WTC11 (cell line): ENCODE measurements at regions not wholly inside any gene's neighbourhood (a gene's known extent, or its start where the extent isn't known, plus 50 kb on each side); places are given as distances from the start of the nearest gene placed in this dataset.

ENCODE experiments used
- ATAC-seq: fragments of 200-7000 bp; cut with Tn5 transposase; 2 replicates; pipeline ENCODE4 v1.10.0; 2021; ENCODE audit warnings: mild to moderate bottlenecking, moderate library complexity
- CTCF ChIA-PET: fragments of 300-600 bp; sonication (Branson Sonifier 250); formaldehyde crosslinking; loops from one replicate; lab custom pipeline; 2021; ENCODE audit warnings: antibody characterized with exemption; lab: Charles Lee
- POLR2A ChIA-PET: fragments of 350-600 bp; sonication (Branson Sonifier 250); formaldehyde crosslinking; loops from one replicate; lab custom pipeline; 2021; ENCODE audit warnings: antibody characterized with exemption; lab: Charles Lee
- DNase-seq: peaks from one replicate; pipeline ENCODE4 v3.0.0; 2021; ENCODE audit warnings: low spot score
- H3K27ac Mint-ChIP-seq: 2 replicates; pipeline ENCODE4 v1.8.0; 2021; ENCODE audit warnings: mixed read lengths
- H3K27me3 Mint-ChIP-seq: 2 replicates; pipeline ENCODE4 v1.8.0; 2021; ENCODE audit warnings: low read depth, mild to moderate bottlenecking, moderate library complexity, mixed read lengths
- H3K36me3 Mint-ChIP-seq: 2 replicates; pipeline ENCODE4 v1.8.0; 2021; ENCODE audit warnings: mixed read lengths
- H3K4me1 Mint-ChIP-seq: 2 replicates; pipeline ENCODE4 v1.8.0; 2022; ENCODE audit warnings: mixed read lengths
- H3K4me3 Mint-ChIP-seq: 2 replicates; pipeline ENCODE4 v1.8.0; 2021; ENCODE audit warnings: mild to moderate bottlenecking, moderate library complexity, mixed read lengths
- H3K9me3 Mint-ChIP-seq: 2 replicates; pipeline ENCODE4 v1.8.0; 2021; ENCODE audit warnings: mixed read lengths
- CBFB ChIP-seq: sonication (generic); formaldehyde crosslinking; IDR thresholded peaks from 2 replicates; pipeline ENCODE4 v1.8.1; 2022; ENCODE audit warnings: mild to moderate bottlenecking, low read depth, missing genetic modification reagents
- CREB1 ChIP-seq: sonication (generic); formaldehyde crosslinking; IDR thresholded peaks from 2 replicates; pipeline ENCODE4 v1.8.0; 2023; ENCODE audit warnings: mild to moderate bottlenecking, missing genetic modification reagents
- GTF2I ChIP-seq: fragments of 250-450 bp; sonication (Bioruptor Pico); conservative IDR thresholded peaks from 2 replicates; pipeline ENCODE4 v1.4.0; 2021; ENCODE audit warnings: mild to moderate bottlenecking
- IRF2 ChIP-seq: sonication (generic); formaldehyde crosslinking; IDR thresholded peaks from 2 replicates; pipeline ENCODE4 v1.8.0; 2022; ENCODE audit warnings: low read depth, missing genetic modification reagents, borderline replicate concordance
- NFYB ChIP-seq: sonication (generic); formaldehyde crosslinking; conservative IDR thresholded peaks from 2 replicates; pipeline ENCODE4 v1.8.0; 2022; ENCODE audit warnings: low read depth, missing genetic modification reagents
- PRRX2 ChIP-seq: fragments of 250-450 bp; sonication (Bioruptor Pico); IDR thresholded peaks from 2 replicates; pipeline ENCODE4 v1.8.0; 2021; ENCODE audit warnings: mild to moderate bottlenecking
- TEAD4 ChIP-seq: sonication (generic); formaldehyde crosslinking; IDR thresholded peaks from 2 replicates; pipeline ENCODE4 v1.8.0; 2022; ENCODE audit warnings: mild to moderate bottlenecking, missing genetic modification reagents
- TP53 ChIP-seq: sonication (generic); formaldehyde crosslinking; IDR thresholded peaks from 2 replicates; pipeline ENCODE4 v1.8.1; 2023; ENCODE audit warnings: mild to moderate bottlenecking, missing genetic modification reagents
- ZNF416 ChIP-seq: fragments of 250-450 bp; sonication (Bioruptor Pico); IDR thresholded peaks from 2 replicates; pipeline ENCODE4 v1.9.0; 2021; ENCODE audit warnings: mild to moderate bottlenecking, inconsistent platforms
- TF ChIP-seq, protein P1 (sequence below): sonication (generic); formaldehyde crosslinking; IDR thresholded peaks from 2 replicates; pipeline ENCODE4 v1.8.0; 2022; ENCODE audit warnings: mild to moderate bottlenecking, missing genetic modification reagents
- TF ChIP-seq, protein P2 (sequence below): fragments of 250-450 bp; sonication (Bioruptor Pico); IDR thresholded peaks from 2 replicates; pipeline ENCODE4 v1.9.0; 2021; ENCODE audit warnings: mild to moderate bottlenecking
- TF ChIP-seq, protein P3 (sequence below): fragments of 200-600 bp; IDR thresholded peaks from 2 replicates; pipeline ENCODE4 v1.8.0; 2022; ENCODE audit warnings: antibody characterized with exemption
- TF ChIP-seq, protein P4 (sequence below): fragments of 250-450 bp; sonication (Bioruptor Pico); IDR thresholded peaks from 2 replicates; pipeline ENCODE4 v1.9.0; 2021; ENCODE audit warnings: mild to moderate bottlenecking, borderline replicate concordance
- TF ChIP-seq, protein P5 (sequence below): sonication (generic); formaldehyde crosslinking; IDR thresholded peaks from 2 replicates; pipeline ENCODE4 v1.8.1; 2023; ENCODE audit warnings: mild to moderate bottlenecking, missing genetic modification reagents, borderline replicate concordance
- TF ChIP-seq, protein P6 (sequence below): sonication (generic); formaldehyde crosslinking; IDR thresholded peaks from 2 replicates; pipeline ENCODE4 v1.8.1; 2022; ENCODE audit warnings: mild to moderate bottlenecking, moderate library complexity, missing genetic modification reagents
- TF ChIP-seq, protein P7 (sequence below): sonication (generic); formaldehyde crosslinking; IDR thresholded peaks from 2 replicates; pipeline ENCODE4 v1.8.0; 2022; ENCODE audit warnings: mild to moderate bottlenecking, missing genetic modification reagents

DNA sequence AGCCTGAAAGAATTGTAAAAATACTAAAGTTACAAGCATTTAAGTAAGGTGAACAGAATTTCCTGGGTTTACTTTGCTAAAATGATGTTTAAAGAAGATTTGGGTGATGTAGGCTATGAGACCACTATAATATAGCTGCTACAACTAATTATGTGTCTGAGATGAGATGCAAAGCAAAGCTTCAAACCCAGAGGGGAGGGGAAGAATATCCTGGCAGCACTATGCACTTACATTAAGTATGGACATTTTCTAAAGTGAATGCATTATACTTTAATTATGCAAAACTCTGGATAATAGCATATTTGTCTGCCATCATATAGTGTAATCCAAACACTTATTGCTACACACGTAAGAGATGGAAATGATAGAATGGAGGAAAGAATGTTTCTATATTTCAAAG, 1003.7 kb downstream of the GALC start (continued):
- TF ChIP-seq, protein P1, sequence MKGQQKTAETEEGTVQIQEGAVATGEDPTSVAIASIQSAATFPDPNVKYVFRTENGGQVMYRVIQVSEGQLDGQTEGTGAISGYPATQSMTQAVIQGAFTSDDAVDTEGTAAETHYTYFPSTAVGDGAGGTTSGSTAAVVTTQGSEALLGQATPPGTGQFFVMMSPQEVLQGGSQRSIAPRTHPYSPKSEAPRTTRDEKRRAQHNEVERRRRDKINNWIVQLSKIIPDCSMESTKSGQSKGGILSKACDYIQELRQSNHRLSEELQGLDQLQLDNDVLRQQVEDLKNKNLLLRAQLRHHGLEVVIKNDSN (CRISPR knock-in tag), result no peak
- TF ChIP-seq, protein P2, sequence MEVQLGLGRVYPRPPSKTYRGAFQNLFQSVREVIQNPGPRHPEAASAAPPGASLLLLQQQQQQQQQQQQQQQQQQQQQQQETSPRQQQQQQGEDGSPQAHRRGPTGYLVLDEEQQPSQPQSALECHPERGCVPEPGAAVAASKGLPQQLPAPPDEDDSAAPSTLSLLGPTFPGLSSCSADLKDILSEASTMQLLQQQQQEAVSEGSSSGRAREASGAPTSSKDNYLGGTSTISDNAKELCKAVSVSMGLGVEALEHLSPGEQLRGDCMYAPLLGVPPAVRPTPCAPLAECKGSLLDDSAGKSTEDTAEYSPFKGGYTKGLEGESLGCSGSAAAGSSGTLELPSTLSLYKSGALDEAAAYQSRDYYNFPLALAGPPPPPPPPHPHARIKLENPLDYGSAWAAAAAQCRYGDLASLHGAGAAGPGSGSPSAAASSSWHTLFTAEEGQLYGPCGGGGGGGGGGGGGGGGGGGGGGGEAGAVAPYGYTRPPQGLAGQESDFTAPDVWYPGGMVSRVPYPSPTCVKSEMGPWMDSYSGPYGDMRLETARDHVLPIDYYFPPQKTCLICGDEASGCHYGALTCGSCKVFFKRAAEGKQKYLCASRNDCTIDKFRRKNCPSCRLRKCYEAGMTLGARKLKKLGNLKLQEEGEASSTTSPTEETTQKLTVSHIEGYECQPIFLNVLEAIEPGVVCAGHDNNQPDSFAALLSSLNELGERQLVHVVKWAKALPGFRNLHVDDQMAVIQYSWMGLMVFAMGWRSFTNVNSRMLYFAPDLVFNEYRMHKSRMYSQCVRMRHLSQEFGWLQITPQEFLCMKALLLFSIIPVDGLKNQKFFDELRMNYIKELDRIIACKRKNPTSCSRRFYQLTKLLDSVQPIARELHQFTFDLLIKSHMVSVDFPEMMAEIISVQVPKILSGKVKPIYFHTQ (CRISPR knock-in tag), result no peak

DNA sequence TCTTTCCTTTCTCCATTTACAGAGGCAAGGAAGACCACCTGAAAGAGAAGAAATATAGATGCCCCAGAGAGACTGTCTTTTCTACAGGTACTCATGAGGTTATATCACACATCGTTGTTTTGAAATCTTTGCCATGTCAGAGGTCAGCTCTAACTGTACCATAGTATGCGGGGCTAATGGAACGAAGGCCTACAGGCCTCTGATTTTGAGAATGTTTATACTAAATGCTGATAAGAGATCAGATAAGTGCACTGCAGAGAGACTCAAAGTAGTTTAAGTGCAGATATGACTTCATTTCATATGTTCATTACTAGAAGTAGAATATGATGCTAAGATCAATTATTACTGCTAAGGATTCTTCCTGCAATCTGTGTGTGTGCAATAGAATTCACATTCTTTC, 1005.0 kb downstream of the GALC start:
- Mint-ChIP-seq H3K4me1 (no peaks in the 10 kb centered on the region), H3K36me3 (no peaks in the 10 kb centered on the region), H3K27ac (no peak overlapping the region), H3K4me3 (no peak overlapping the region), H3K27me3 (no peaks in the 10 kb centered on the region), H3K9me3 (peaks cover 3% of the 10 kb centered on the region; the same call in 1 of the 2 replicates)
- ChIA-PET POLR2A (no interaction called here), CTCF (no interaction called here)
- TF ChIP-seq, protein P3, sequence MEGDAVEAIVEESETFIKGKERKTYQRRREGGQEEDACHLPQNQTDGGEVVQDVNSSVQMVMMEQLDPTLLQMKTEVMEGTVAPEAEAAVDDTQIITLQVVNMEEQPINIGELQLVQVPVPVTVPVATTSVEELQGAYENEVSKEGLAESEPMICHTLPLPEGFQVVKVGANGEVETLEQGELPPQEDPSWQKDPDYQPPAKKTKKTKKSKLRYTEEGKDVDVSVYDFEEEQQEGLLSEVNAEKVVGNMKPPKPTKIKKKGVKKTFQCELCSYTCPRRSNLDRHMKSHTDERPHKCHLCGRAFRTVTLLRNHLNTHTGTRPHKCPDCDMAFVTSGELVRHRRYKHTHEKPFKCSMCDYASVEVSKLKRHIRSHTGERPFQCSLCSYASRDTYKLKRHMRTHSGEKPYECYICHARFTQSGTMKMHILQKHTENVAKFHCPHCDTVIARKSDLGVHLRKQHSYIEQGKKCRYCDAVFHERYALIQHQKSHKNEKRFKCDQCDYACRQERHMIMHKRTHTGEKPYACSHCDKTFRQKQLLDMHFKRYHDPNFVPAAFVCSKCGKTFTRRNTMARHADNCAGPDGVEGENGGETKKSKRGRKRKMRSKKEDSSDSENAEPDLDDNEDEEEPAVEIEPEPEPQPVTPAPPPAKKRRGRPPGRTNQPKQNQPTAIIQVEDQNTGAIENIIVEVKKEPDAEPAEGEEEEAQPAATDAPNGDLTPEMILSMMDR, result no peak
- TF ChIP-seq GTF2I (CRISPR knock-in tag), result no peak
- TF ChIP-seq ZNF416 (CRISPR knock-in tag), result no peak
- TF ChIP-seq CREB1, result no peak
- TF ChIP-seq IRF2 (CRISPR knock-in tag), result no peak
- no peak for TF ChIP-seq CBFB (CRISPR knock-in tag)
- TF ChIP-seq, protein P4, sequence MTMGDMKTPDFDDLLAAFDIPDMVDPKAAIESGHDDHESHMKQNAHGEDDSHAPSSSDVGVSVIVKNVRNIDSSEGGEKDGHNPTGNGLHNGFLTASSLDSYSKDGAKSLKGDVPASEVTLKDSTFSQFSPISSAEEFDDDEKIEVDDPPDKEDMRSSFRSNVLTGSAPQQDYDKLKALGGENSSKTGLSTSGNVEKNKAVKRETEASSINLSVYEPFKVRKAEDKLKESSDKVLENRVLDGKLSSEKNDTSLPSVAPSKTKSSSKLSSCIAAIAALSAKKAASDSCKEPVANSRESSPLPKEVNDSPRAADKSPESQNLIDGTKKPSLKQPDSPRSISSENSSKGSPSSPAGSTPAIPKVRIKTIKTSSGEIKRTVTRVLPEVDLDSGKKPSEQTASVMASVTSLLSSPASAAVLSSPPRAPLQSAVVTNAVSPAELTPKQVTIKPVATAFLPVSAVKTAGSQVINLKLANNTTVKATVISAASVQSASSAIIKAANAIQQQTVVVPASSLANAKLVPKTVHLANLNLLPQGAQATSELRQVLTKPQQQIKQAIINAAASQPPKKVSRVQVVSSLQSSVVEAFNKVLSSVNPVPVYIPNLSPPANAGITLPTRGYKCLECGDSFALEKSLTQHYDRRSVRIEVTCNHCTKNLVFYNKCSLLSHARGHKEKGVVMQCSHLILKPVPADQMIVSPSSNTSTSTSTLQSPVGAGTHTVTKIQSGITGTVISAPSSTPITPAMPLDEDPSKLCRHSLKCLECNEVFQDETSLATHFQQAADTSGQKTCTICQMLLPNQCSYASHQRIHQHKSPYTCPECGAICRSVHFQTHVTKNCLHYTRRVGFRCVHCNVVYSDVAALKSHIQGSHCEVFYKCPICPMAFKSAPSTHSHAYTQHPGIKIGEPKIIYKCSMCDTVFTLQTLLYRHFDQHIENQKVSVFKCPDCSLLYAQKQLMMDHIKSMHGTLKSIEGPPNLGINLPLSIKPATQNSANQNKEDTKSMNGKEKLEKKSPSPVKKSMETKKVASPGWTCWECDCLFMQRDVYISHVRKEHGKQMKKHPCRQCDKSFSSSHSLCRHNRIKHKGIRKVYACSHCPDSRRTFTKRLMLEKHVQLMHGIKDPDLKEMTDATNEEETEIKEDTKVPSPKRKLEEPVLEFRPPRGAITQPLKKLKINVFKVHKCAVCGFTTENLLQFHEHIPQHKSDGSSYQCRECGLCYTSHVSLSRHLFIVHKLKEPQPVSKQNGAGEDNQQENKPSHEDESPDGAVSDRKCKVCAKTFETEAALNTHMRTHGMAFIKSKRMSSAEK (CRISPR knock-in tag), result no peak
- TF ChIP-seq, protein P5, sequence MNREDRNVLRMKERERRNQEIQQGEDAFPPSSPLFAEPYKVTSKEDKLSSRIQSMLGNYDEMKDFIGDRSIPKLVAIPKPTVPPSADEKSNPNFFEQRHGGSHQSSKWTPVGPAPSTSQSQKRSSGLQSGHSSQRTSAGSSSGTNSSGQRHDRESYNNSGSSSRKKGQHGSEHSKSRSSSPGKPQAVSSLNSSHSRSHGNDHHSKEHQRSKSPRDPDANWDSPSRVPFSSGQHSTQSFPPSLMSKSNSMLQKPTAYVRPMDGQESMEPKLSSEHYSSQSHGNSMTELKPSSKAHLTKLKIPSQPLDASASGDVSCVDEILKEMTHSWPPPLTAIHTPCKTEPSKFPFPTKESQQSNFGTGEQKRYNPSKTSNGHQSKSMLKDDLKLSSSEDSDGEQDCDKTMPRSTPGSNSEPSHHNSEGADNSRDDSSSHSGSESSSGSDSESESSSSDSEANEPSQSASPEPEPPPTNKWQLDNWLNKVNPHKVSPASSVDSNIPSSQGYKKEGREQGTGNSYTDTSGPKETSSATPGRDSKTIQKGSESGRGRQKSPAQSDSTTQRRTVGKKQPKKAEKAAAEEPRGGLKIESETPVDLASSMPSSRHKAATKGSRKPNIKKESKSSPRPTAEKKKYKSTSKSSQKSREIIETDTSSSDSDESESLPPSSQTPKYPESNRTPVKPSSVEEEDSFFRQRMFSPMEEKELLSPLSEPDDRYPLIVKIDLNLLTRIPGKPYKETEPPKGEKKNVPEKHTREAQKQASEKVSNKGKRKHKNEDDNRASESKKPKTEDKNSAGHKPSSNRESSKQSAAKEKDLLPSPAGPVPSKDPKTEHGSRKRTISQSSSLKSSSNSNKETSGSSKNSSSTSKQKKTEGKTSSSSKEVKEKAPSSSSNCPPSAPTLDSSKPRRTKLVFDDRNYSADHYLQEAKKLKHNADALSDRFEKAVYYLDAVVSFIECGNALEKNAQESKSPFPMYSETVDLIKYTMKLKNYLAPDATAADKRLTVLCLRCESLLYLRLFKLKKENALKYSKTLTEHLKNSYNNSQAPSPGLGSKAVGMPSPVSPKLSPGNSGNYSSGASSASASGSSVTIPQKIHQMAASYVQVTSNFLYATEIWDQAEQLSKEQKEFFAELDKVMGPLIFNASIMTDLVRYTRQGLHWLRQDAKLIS (CRISPR knock-in tag), result no peak
- TF ChIP-seq, protein P6, sequence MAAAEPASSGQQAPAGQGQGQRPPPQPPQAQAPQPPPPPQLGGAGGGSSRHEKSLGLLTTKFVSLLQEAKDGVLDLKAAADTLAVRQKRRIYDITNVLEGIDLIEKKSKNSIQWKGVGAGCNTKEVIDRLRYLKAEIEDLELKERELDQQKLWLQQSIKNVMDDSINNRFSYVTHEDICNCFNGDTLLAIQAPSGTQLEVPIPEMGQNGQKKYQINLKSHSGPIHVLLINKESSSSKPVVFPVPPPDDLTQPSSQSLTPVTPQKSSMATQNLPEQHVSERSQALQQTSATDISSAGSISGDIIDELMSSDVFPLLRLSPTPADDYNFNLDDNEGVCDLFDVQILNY (CRISPR knock-in tag), result no peak
- no peak for TF ChIP-seq PRRX2 (CRISPR knock-in tag)
- no peak for TF ChIP-seq NFYB (CRISPR knock-in tag)
- TF ChIP-seq TEAD4 (CRISPR knock-in tag), result no peak
- TF ChIP-seq TP53 (CRISPR knock-in tag), result no peak
- TF ChIP-seq, protein P7, sequence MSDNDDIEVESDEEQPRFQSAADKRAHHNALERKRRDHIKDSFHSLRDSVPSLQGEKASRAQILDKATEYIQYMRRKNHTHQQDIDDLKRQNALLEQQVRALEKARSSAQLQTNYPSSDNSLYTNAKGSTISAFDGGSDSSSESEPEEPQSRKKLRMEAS (CRISPR knock-in tag), result no peak
- DNase-seq (no peak), ATAC-seq (no peak)
